PC-9 (cell line): ENCODE measurements at regions not wholly inside any gene's neighbourhood (a gene's known extent, or its start where the extent isn't known, plus 50 kb on each side); places are given as distances from the start of the nearest gene placed in this dataset.
"Not testable (repeated sequence)": the region's sequence is repeated elsewhere in the genome, so short reads cannot be mapped to it uniquely, and the experiment has no call there.

Experiments used
- BruUV-seq: library from RNA; stranded (reverse); fragments of 400-500 nt; replicated peaks from 2 replicates; lab custom pipeline; 2021; lab: Mats Ljungman, UMichigan
- CTCF ChIA-PET: fragments of 300-600 bp; sonication (Branson Sonifier 250); formaldehyde crosslinking; loops from one replicate; lab custom pipeline; 2022; ENCODE audit warnings: antibody characterized with exemption; lab: Charles Lee
- POLR2A ChIA-PET: fragments of 300-600 bp; sonication (Branson Sonifier 250); formaldehyde crosslinking; loops from one replicate; lab custom pipeline; 2022; ENCODE audit warnings: antibody characterized with exemption; ENCODE audit not compliant: unreplicated experiment; lab: Charles Lee
- DNase-seq, 2 experiments: peaks; one replicate each; pipeline versions ENCODE4 v3.0.0 to v3.0.0-alpha.2; 2015 to 2022; ENCODE audit warnings: mixed read lengths in 1 of 2
- H2AFZ ChIP-seq: fragments of 200-600 bp; sonication (generic); 2 replicates; pipeline ENCODE4 v1.8.1; 2017; ENCODE audit warnings: antibody characterized with exemption
- H3F3A ChIP-seq: fragments of 200-600 bp; sonication (generic); 2 replicates; pipeline ENCODE4 v1.8.1; 2017; ENCODE audit warnings: antibody characterized with exemption, mild to moderate bottlenecking, low read depth; ENCODE audit not compliant: insufficient read depth
- H3K27ac ChIP-seq: fragments of 200-600 bp; sonication (generic); 2 replicates; pipeline ENCODE4 v1.6.1; 2016; ENCODE audit warnings: mixed run types
- H3K27me3 ChIP-seq: fragments of 200-600 bp; sonication (generic); 2 replicates; pipeline ENCODE4 v1.6.1; 2016; ENCODE audit warnings: low read depth, mixed run types; ENCODE audit not compliant: insufficient read depth
- H3K36me3 ChIP-seq: fragments of 200-600 bp; sonication (generic); 2 replicates; pipeline ENCODE4 v1.6.1; 2016; ENCODE audit warnings: low read depth, mixed run types
- H3K4me1 ChIP-seq: fragments of 200-600 bp; sonication (generic); replicated peaks from 2 replicates; pipeline ENCODE4 v1.6.1; 2016; ENCODE audit warnings: mixed run types; ENCODE audit not compliant: insufficient read depth
- H3K4me2 ChIP-seq: fragments of 200-600 bp; sonication (generic); 2 replicates; pipeline ENCODE4 v1.6.1; 2017; ENCODE audit warnings: mixed run types
- H3K4me3 ChIP-seq: fragments of 200-600 bp; sonication (generic); 2 replicates; pipeline ENCODE4 v1.6.1; 2016; ENCODE audit warnings: mixed run types
- H3K79me2 ChIP-seq: fragments of 200-600 bp; sonication (generic); 2 replicates; pipeline ENCODE4 v1.6.1; 2017; ENCODE audit warnings: low read depth, mixed run types
- H3K9me2 ChIP-seq: fragments of 200-600 bp; sonication (generic); 2 replicates; pipeline ENCODE4 v1.8.1; 2017; ENCODE audit warnings: mild to moderate bottlenecking; ENCODE audit not compliant: insufficient read depth
- H3K9me3 ChIP-seq: fragments of 200-600 bp; sonication (generic); 2 replicates; pipeline ENCODE4 v1.8.1; 2016; ENCODE audit warnings: low read depth; ENCODE audit not compliant: insufficient read depth
- H4K20me1 ChIP-seq: fragments of 200-600 bp; sonication (generic); 2 replicates; pipeline ENCODE4 v1.8.1; 2017; ENCODE audit not compliant: insufficient read depth
- EZH2 ChIP-seq: fragments of 200-600 bp; sonication (generic); IDR thresholded peaks from 2 replicates; pipeline ENCODE4 v1.8.0; 2017; ENCODE audit warnings: antibody characterized with exemption, low read depth
- intact Hi-C: fragments of 100-400 bp; cut with micrococcal nuclease; formaldehyde crosslinking; loops from one replicate; pipeline ENCODE4 v1.10.0; 2022; ENCODE audit not compliant: unreplicated experiment
- TF ChIP-seq, protein P1 (sequence below): fragments of 200-600 bp; sonication (generic); conservative IDR thresholded peaks from 2 replicates; pipeline ENCODE4 v1.6.1; 2017; ENCODE audit warnings: mixed run types, antibody characterized with exemption, mild to moderate bottlenecking, moderate library complexity

DNA sequence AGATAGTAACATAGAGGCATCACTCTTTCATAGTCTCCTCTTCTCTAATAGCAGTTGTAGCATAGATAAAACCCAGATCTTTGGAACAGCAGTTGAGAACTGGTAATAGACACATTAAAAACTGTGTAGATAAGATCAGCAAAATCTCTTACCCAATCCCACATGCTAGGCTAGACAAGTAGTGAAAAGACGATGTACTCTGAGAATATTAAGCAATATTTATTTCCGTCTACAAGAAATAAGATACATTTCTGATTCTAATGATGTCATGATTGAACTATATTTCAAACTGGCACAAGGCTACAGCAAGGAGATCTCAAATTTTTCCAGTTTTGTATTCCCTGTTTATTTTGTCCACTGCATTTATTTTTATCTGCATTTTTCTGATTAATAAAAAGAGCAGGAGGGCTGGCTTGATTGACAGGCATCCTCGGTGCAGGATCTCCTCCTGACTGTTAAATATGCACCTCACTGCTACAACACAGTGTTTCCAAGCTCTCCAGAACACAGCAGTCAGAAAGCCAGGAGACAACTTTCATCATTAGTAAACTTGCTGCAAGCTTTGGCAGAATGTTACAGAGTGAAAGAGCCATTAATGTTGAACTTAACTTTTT lies 73.3 kb upstream of the ATIC start:
- Histone ChIP-seq H3K27ac (no peak overlapping the region), H3K9me3 (no peaks in the 10 kb centered on the region; the same call in 1 of the 2 replicates), H3K4me1 (no peaks in the 10 kb centered on the region), H3F3A (no peaks in the 10 kb centered on the region), H3K79me2 (no peaks in the 10 kb centered on the region), H4K20me1 (no peaks in the 10 kb centered on the region), H2AFZ (no peak overlapping the region), H3K36me3 (no peaks in the 10 kb centered on the region), H3K27me3 (no peaks in the 10 kb centered on the region), H3K4me2 (no peak overlapping the region), H3K4me3 (no peak overlapping the region), H3K9me2 (no peaks in the 10 kb centered on the region)
- no TSS peak for BruUV-seq
- ChIA-PET CTCF (interaction anchor here (0.6 kb wide), 1 partner anchor 10 kb away, joined by 6 read pairs; no protein-coding TSS in a partner anchor), POLR2A (no interaction called here)
- TF ChIP-seq, protein P1, sequence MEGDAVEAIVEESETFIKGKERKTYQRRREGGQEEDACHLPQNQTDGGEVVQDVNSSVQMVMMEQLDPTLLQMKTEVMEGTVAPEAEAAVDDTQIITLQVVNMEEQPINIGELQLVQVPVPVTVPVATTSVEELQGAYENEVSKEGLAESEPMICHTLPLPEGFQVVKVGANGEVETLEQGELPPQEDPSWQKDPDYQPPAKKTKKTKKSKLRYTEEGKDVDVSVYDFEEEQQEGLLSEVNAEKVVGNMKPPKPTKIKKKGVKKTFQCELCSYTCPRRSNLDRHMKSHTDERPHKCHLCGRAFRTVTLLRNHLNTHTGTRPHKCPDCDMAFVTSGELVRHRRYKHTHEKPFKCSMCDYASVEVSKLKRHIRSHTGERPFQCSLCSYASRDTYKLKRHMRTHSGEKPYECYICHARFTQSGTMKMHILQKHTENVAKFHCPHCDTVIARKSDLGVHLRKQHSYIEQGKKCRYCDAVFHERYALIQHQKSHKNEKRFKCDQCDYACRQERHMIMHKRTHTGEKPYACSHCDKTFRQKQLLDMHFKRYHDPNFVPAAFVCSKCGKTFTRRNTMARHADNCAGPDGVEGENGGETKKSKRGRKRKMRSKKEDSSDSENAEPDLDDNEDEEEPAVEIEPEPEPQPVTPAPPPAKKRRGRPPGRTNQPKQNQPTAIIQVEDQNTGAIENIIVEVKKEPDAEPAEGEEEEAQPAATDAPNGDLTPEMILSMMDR: no peak
- no peak for TF ChIP-seq EZH2
- intact Hi-C loops: no loop called here
- no peak for DNase-seq

DNA sequence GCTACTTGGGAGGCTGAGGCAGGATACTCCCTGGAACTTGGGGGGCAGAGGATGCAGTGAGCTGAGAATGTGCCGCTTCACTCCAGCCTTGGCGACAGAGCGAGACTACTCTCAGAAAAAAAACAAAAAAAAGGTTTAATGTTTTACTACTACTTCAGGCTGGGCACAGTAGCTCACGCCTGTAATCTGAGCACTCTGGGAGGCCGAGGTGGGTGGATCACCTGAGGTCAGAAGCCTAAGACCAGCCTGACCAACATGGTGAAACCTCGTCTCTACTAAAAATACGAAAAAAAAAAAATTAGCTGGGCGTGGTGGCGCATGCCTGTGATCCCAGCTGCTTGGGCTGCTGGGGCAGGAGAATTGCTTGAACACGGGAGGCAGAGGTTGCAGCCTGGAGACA lies 75.7 kb upstream of the ATIC start:
- Histone ChIP-seq H3K27ac (no peak overlapping the region), H3K4me3 (no peak overlapping the region), H3K4me1 (no peaks in the 10 kb centered on the region), H3F3A (no peaks in the 10 kb centered on the region), H3K27me3 (no peaks in the 10 kb centered on the region), H3K9me3 (no peaks in the 10 kb centered on the region), H3K36me3 (no peaks in the 10 kb centered on the region), H4K20me1 (no peaks in the 10 kb centered on the region), H3K9me2 (no peaks in the 10 kb centered on the region), H2AFZ (no peak overlapping the region), H3K79me2 (no peaks in the 10 kb centered on the region), H3K4me2 (no peak overlapping the region)
- ChIA-PET POLR2A (no interaction called here), CTCF (no interaction called here)
- TF ChIP-seq EZH2: no peak
- TF ChIP-seq, protein P1: no peak
- intact Hi-C loops: no loop called here
- DNase-seq: no peak
- no TSS peak for BruUV-seq

DNA sequence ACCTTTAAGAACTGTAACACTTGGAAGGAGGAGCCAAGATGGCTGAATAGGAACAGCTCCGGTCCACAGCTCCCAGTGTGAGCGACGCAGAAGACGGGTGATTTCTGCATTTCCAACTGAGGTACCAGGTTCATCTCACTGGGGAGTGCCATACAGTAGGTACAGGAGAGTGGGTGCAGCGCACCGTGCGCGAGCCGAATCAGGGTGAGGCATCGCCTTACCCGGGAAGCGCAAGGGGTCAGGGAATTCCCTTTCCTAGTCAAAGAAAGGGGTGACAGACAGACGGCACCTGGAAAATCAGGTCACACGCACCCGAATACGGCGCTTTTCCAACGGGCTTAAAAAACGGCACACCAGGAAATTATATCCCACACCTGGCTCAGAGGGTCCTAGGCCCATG lies 81.8 kb upstream of the ABCA12 start:
- POLR2A ChIA-PET, H2AFZ ChIP-seq, H3K9me2 ChIP-seq, H3K27me3 ChIP-seq, H3K79me2 ChIP-seq, H3K27ac ChIP-seq, H3K4me1 ChIP-seq, H3K9me3 ChIP-seq, H3K4me2 ChIP-seq, CTCF ChIA-PET, DNase-seq, H3F3A ChIP-seq, BruUV-seq, intact Hi-C loops, H3K4me3 ChIP-seq, H4K20me1 ChIP-seq, H3K36me3 ChIP-seq: not testable (repeated sequence)
